Ascending aorta (tissue), 2 donors: ENCODE measurements at regions not wholly inside any gene's neighbourhood (a gene's known extent, or its start where the extent isn't known, plus 50 kb on each side); places are given as distances from the start of the nearest gene placed in this dataset.

ENCODE experiments used
- DNase-seq, 2 donors: peaks; one replicate each; pipeline ENCODE4 v3.0.0-alpha.2; 2019; ENCODE audit warnings: low spot score in 2 of 2
- H3K27ac ChIP-seq, 2 donors: fragments of 200-600 bp; sonication (generic); one replicate each; pipeline ENCODE4 v1.5.1; 2016 to 2017; ENCODE audit warnings: mild to moderate bottlenecking in 1 of 2
- H3K27me3 ChIP-seq: fragments of 200-600 bp; sonication (generic); one replicate; pipeline ENCODE4 v1.5.1; 2017
- H3K36me3 ChIP-seq, 2 donors: fragments of 200-600 bp; sonication (generic); one replicate each; pipeline ENCODE4 v1.5.1; 2016
- H3K4me1 ChIP-seq, 2 donors: fragments of 200-600 bp; sonication (generic); one replicate each; pipeline ENCODE4 v1.5.1; 2016 to 2017; ENCODE audit warnings: mild to moderate bottlenecking in 1 of 2
- H3K4me3 ChIP-seq, 2 donors: fragments of 200-600 bp; sonication (generic); one replicate each; pipeline ENCODE4 v1.5.1; 2016 to 2017; ENCODE audit warnings: mild to moderate bottlenecking in 1 of 2
- H3K9me3 ChIP-seq, 2 donors: fragments of 200-600 bp; sonication (generic); one replicate each; pipeline ENCODE4 v1.5.1; 2016
- CTCF ChIP-seq, 3 experiments: fragments of 200-600 bp in 2 of 3; fragments of 450-650 bp in 1 of 3; sonication (generic) in 2 of 3; IDR thresholded peaks; one replicate each; pipeline ENCODE4 v1.5.1; 2016 to 2019; ENCODE audit warnings: antibody characterized with exemption in 3 of 3, mild to moderate bottlenecking in 1 of 3, moderate library complexity in 1 of 3
- intact Hi-C: fragments of 100-400 bp; cut with DNase I; formaldehyde crosslinking; loops from one replicate; pipeline ENCODE4 v1.15.1; 2023

- H3K27ac ChIP-seq: no peak overlapping the region
- H3K4me3 ChIP-seq: no peak overlapping the region
- no peaks in the 10 kb centered on the region for H3K4me1 ChIP-seq
- intact Hi-C loops: no loop called here
- no peak for DNase-seq
- H3K27me3 ChIP-seq: no peaks in the 10 kb centered on the region
- no peak for TF ChIP-seq CTCF (IDR thresholded peaks at IDR 0.05)
- H3K9me3 ChIP-seq: no peaks in the 10 kb centered on the region
- no peaks in the 10 kb centered on the region for H3K36me3 ChIP-seq
These were observed 1490.1 kb upstream of the IGFBP7 start for GRCh38 chr4:58600290-58600689.

GRCh38 chr4:58590722-58591121 lies 1480.5 kb upstream of the IGFBP7 start:
- Histone ChIP-seq H3K27ac (no peak overlapping the region), H3K4me3 (no peak overlapping the region), H3K4me1 (no peaks in the 10 kb centered on the region), H3K36me3 (no peaks in the 10 kb centered on the region), H3K27me3 (no peaks in the 10 kb centered on the region), H3K9me3 (no peaks in the 10 kb centered on the region)
- TF ChIP-seq CTCF (IDR thresholded peaks at IDR 0.05): no peak
- no peak for DNase-seq
- intact Hi-C loops: no loop called here

GRCh38 chr4:58587856-58588255 lies 1477.7 kb upstream of the IGFBP7 start:
- Histone ChIP-seq H3K4me3 (no peak overlapping the region), H3K27me3 (no peaks in the 10 kb centered on the region), H3K36me3 (no peaks in the 10 kb centered on the region), H3K4me1 (no peaks in the 10 kb centered on the region), H3K9me3 (peaks cover 0 to 3% of the 10 kb centered on the region in 2 donors), H3K27ac (no peak overlapping the region)
- no peak for TF ChIP-seq CTCF (IDR thresholded peaks at IDR 0.05)
- no peak for DNase-seq
- intact Hi-C loops: no loop called here

- TF ChIP-seq CTCF (IDR thresholded peaks at IDR 0.05): no peak
- Histone ChIP-seq H3K27ac (no peak overlapping the region), H3K27me3 (no peaks in the 10 kb centered on the region), H3K36me3 (no peaks in the 10 kb centered on the region), H3K4me3 (no peak overlapping the region), H3K4me1 (no peaks in the 10 kb centered on the region), H3K9me3 (no peaks in the 10 kb centered on the region)
- intact Hi-C loops: no loop called here
- no peak for DNase-seq
These were observed 1456.1 kb upstream of the IGFBP7 start for GRCh38 chr4:58566260-58566659.

GRCh38 chr4:58564695-58565475 lies 1454.7 kb upstream of the IGFBP7 start:
- Histone ChIP-seq H3K4me1 (no peaks in the 10 kb centered on the region), H3K9me3 (no peaks in the 10 kb centered on the region), H3K36me3 (no peaks in the 10 kb centered on the region), H3K4me3 (no peak overlapping the region), H3K27me3 (no peaks in the 10 kb centered on the region), H3K27ac (no peak overlapping the region)
- TF ChIP-seq CTCF (IDR thresholded peaks at IDR 0.05): no peak
- intact Hi-C loops: no loop called here
- no peak for DNase-seq

- no peak for DNase-seq
- no peaks in the 10 kb centered on the region for H3K36me3 ChIP-seq
- no peak overlapping the region for H3K4me3 ChIP-seq
- no peaks in the 10 kb centered on the region for H3K27me3 ChIP-seq
- no peak overlapping the region for H3K27ac ChIP-seq
- intact Hi-C loops: no loop called here
- H3K4me1 ChIP-seq: no peaks in the 10 kb centered on the region
- TF ChIP-seq CTCF (IDR thresholded peaks at IDR 0.05): no peak
- H3K9me3 ChIP-seq: no peaks in the 10 kb centered on the region
These were observed 1451.0 kb upstream of the IGFBP7 start for GRCh38 chr4:58561170-58561569.
